ENCODE measurements at regions not wholly inside any gene's neighbourhood (a gene's known extent, or its start where the extent isn't known, plus 50 kb on each side); places are given as distances from the start of the nearest gene placed in this dataset.

GRCh38 chr14:76974365-76974764 lies 54.1 kb downstream of the IRF2BPL start:
- no peak for DNase-seq

- DNase-seq, result no peak
These were observed 57.0 kb downstream of the IRF2BPL start for GRCh38 chr14:76971549-76971948.

- DNase-seq, result no peak
These were observed 59.9 kb downstream of the IRF2BPL start for GRCh38 chr14:76968621-76969063.

- no peak for DNase-seq
These were observed 60.7 kb downstream of the IRF2BPL start for GRCh38 chr14:76967788-76968187.

- no peak for DNase-seq
These were observed 63.3 kb downstream of the IRF2BPL start for GRCh38 chr14:76965232-76965631.

GRCh38 chr14:76964695-76965094 lies 63.8 kb downstream of the IRF2BPL start:
- DNase-seq, result no peak

GRCh38 chr14:76963372-76963771 lies 65.1 kb downstream of the IRF2BPL start:
- DNase-seq, result no peak

GRCh38 chr14:76962303-76962660 lies 66.2 kb downstream of the IRF2BPL start:
- DNase-seq, result no peak

- DNase-seq, result peak; percentile 95
These were observed 66.7 kb downstream of the IRF2BPL start for GRCh38 chr14:76961631-76962302.

- no peak for DNase-seq
These were observed 69.4 kb downstream of the IRF2BPL start for GRCh38 chr14:76958980-76959710.

- no peak for DNase-seq
These were observed 70.2 kb downstream of the IRF2BPL start for GRCh38 chr14:76958020-76958979.

- no peak for DNase-seq
These were observed 71.2 kb downstream of the IRF2BPL start for GRCh38 chr14:76957224-76957891.

- peak; percentile 82 for DNase-seq
These were observed 72.0 kb downstream of the IRF2BPL start for GRCh38 chr14:76956316-76957090.

GRCh38 chr14:76955575-76956315 lies 72.8 kb downstream of the IRF2BPL start:
- peak; percentile 32 for DNase-seq

GRCh38 chr14:76954394-76955190 lies 73.9 kb downstream of the IRF2BPL start:
- DNase-seq, result no peak

- peak; percentile 32 for DNase-seq
These were observed 75.1 kb downstream of the IRF2BPL start for GRCh38 chr14:76953311-76953945.

- no peak for DNase-seq
These were observed 77.3 kb downstream of the IRF2BPL start for GRCh38 chr14:76951166-76951565.

GRCh38 chr14:76950055-76951020 lies 78.2 kb downstream of the IRF2BPL start:
- DNase-seq, result no peak

GRCh38 chr14:76948976-76949375 lies 79.5 kb downstream of the IRF2BPL start:
- no peak for DNase-seq

Measured in stimulated activated CD4-positive, alpha-beta T cell treated with anti-CD3 and anti-CD28 coated beads, Interleukin-12 subunit alpha, Interleukin-12 subunit beta, amount 100 ng/mL, for 4 hours (primary cell).